Peyer's patch (tissue), 4 donors: ENCODE measurements at regions not wholly inside any gene's neighbourhood (a gene's known extent, or its start where the extent isn't known, plus 50 kb on each side); places are given as distances from the start of the nearest gene placed in this dataset.

Source experiments
- POLR2A ChIP-seq, 2 donors: fragments of 450-650 bp; IDR thresholded peaks; one replicate each; pipeline ENCODE4 v1.5.1; 2017; ENCODE audit warnings: antibody characterized with exemption in 2 of 2, mild to moderate bottlenecking in 2 of 2, moderate library complexity in 2 of 2
- TF ChIP-seq, protein P1 (sequence below), 6 experiments: fragments of 450-650 bp in 4 of 6; fragments of 200-600 bp in 2 of 6; sonication (generic) in 1 of 6; IDR thresholded peaks; one replicate each; pipeline ENCODE4 v1.5.1; 2017 to 2019; ENCODE audit warnings: antibody characterized with exemption in 6 of 6, mild to moderate bottlenecking in 3 of 6, moderate library complexity in 1 of 6

DNA sequence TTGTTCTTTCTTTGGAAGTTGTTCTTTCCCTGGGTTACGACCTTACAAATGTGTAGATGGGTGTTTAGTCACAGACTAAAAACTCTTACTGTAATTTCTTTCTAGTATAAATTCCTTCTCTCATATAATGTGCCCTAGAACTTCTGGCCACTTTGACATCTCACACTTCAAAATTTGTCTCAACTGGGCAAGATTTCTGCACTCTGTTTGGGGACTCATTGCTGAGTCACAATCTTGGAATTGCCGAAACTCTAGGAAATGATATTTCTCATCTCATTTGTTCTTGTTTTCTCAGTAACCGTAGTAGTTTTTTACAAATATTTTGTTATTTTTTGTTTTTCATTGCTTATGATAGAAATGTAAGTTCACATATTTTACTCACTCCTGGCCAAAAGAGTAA lies 2523.2 kb upstream of the PCDH20 start:
- TF ChIP-seq, protein P1, sequence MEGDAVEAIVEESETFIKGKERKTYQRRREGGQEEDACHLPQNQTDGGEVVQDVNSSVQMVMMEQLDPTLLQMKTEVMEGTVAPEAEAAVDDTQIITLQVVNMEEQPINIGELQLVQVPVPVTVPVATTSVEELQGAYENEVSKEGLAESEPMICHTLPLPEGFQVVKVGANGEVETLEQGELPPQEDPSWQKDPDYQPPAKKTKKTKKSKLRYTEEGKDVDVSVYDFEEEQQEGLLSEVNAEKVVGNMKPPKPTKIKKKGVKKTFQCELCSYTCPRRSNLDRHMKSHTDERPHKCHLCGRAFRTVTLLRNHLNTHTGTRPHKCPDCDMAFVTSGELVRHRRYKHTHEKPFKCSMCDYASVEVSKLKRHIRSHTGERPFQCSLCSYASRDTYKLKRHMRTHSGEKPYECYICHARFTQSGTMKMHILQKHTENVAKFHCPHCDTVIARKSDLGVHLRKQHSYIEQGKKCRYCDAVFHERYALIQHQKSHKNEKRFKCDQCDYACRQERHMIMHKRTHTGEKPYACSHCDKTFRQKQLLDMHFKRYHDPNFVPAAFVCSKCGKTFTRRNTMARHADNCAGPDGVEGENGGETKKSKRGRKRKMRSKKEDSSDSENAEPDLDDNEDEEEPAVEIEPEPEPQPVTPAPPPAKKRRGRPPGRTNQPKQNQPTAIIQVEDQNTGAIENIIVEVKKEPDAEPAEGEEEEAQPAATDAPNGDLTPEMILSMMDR (IDR thresholded peaks at IDR 0.05) = no peak
- TF ChIP-seq POLR2A (IDR thresholded peaks at IDR 0.05) = no peak
